ENCODE measurements at regions not wholly inside any gene's neighbourhood (a gene's known extent, or its start where the extent isn't known, plus 50 kb on each side); places are given as distances from the start of the nearest gene placed in this dataset.
A peak's percentile ranks its signal among the peaks of the same experiment; 100 is the strongest.

DNA sequence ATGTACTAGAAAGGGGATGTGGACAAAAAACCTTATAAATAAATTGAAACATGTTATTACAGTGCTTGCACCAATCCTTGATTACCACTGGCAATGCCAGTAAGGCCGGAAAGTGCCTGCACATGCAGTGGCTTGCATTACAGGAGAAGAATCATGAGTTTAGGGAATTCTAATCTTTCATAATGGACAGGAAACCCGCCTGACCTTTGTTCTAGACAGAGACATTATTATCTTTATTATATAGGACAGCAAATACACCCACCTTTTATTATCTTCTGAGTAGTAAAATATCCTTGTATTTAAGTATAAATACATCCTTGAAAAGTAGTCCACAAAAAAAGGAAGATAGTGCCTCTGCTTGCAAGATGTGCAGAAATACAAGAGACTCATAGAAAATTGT lies 379.9 kb upstream of the LCORL start:
- TF ChIP-seq, protein P1, sequence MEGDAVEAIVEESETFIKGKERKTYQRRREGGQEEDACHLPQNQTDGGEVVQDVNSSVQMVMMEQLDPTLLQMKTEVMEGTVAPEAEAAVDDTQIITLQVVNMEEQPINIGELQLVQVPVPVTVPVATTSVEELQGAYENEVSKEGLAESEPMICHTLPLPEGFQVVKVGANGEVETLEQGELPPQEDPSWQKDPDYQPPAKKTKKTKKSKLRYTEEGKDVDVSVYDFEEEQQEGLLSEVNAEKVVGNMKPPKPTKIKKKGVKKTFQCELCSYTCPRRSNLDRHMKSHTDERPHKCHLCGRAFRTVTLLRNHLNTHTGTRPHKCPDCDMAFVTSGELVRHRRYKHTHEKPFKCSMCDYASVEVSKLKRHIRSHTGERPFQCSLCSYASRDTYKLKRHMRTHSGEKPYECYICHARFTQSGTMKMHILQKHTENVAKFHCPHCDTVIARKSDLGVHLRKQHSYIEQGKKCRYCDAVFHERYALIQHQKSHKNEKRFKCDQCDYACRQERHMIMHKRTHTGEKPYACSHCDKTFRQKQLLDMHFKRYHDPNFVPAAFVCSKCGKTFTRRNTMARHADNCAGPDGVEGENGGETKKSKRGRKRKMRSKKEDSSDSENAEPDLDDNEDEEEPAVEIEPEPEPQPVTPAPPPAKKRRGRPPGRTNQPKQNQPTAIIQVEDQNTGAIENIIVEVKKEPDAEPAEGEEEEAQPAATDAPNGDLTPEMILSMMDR (IDR thresholded peaks at IDR 0.05; ENCODE audit: insufficient read depth, low read depth, low read length, missing control alignments), result no peak
- no peak overlapping the region for H3K4me3 ChIP-seq (ENCODE audit: low read length)
- DNase-seq (ENCODE audit: low read depth), result peak; percentile 23

GRCh38 chr4:18398661-18399060 lies 377.1 kb upstream of the LCORL start:
- no peak overlapping the region for H3K4me3 ChIP-seq (ENCODE audit: low read length)
- no peak for DNase-seq (ENCODE audit: low read depth)
- TF ChIP-seq, protein P1 (IDR thresholded peaks at IDR 0.05; ENCODE audit: insufficient read depth, low read depth, low read length, missing control alignments), result no peak

GRCh38 chr4:18397681-18398390 lies 376.3 kb upstream of the LCORL start:
- no peak for DNase-seq (ENCODE audit: low read depth)
- TF ChIP-seq, protein P1 (IDR thresholded peaks at IDR 0.05; ENCODE audit: insufficient read depth, low read depth, low read length, missing control alignments), result no peak
- no peak overlapping the region for H3K4me3 ChIP-seq (ENCODE audit: low read length)

DNA sequence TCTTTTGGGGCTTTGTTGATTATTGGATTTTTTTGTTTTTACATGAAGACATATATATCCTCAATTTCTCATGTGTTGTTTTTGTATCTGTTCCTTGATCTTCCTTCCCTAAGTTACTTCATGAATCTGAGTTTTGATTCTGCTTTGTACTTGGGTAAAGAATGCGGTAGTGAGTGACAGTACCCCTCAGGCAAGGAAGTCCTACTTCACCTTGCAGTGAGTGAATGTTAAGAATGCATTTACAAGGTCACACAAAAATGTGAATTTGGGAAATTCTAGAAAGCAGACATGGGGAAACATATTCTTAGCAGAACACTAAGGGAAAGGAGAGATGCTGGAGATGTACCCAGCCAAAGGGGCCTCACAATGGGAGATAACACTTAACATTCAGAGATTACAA lies 373.1 kb upstream of the LCORL start:
- no peak overlapping the region for H3K4me3 ChIP-seq (ENCODE audit: low read length)
- peak; percentile 2 for DNase-seq (ENCODE audit: low read depth)
- TF ChIP-seq, protein P1 (IDR thresholded peaks at IDR 0.05; ENCODE audit: insufficient read depth, low read depth, low read length, missing control alignments), result no peak

- TF ChIP-seq, protein P1 (IDR thresholded peaks at IDR 0.05; ENCODE audit: insufficient read depth, low read depth, low read length, missing control alignments), result no peak
- no peak for DNase-seq (ENCODE audit: low read depth)
- H3K4me3 ChIP-seq (ENCODE audit: low read length), result no peak overlapping the region
These were observed 369.8 kb upstream of the LCORL start for GRCh38 chr4:18391354-18391728.

DNA sequence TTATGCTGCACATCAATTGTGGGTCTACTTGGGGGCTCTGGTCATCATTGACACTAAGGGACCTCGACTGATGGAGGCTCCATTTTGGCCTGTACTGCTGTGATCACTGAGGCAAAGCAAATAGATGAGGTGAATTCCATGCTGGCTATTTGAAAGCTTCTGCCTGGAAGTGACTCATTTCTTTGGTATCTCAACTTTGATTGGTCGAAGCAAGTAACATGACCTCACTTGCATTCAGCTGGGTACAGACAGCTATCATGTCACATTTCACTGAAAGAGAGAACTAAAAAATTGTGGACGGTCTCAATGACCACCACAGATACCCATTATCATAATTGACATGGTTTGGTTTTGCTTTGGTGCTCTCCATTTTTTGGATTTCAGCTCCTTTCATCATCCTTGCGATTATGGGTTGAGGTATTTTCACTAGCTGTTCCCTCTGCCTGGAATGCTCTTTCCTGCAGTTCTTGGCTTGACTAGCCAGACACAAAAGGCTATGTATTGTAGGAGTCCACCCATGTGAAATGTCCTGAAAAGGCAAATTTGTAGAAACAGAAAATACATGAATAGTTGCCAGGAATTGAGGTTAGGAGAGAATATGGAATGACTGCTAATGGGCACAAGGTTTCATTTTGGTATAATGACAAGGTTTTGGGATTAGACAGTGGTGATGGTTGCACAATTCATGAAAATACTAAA lies 369.2 kb upstream of the LCORL start:
- H3K4me3 ChIP-seq (ENCODE audit: low read length), result no peak overlapping the region
- DNase-seq (ENCODE audit: low read depth), result peak; percentile 29
- TF ChIP-seq, protein P1 (IDR thresholded peaks at IDR 0.05; ENCODE audit: insufficient read depth, low read depth, low read length, missing control alignments), result no peak
